ENCODE measurements at regions not wholly inside any gene's neighbourhood (a gene's known extent, or its start where the extent isn't known, plus 50 kb on each side); places are given as distances from the start of the nearest gene placed in this dataset.

- Histone ChIP-seq H3K27me3 (no peaks in the 10 kb centered on the region), H3K4me3 (peak overlapping the region in 2 of 4 donors; percentile 36 to 48), H3K36me3 (no peaks in the 10 kb centered on the region), H3K27ac (peak overlapping the region in 2 of 4 donors; percentile 30 to 61), H3K9me3 (no peaks in the 10 kb centered on the region), H3K4me1 (no peaks in the 10 kb centered on the region)
- DNase-seq: peak in 1 of 3 donors; percentile 74
- TF ChIP-seq CTCF (IDR thresholded peaks at IDR 0.05) (peak in 2 of 6 experiments; percentile 16 to 74), POLR2A (IDR thresholded peaks at IDR 0.05) (no peak)
Measured at GRCh38 chrX:131762802-131763234, 218.9 kb downstream of the OR13H1 start.

- Histone ChIP-seq H3K27ac (peak overlapping the region in 1 of 4 donors; percentile 61), H3K36me3 (no peaks in the 10 kb centered on the region), H3K9me3 (no peaks in the 10 kb centered on the region), H3K4me3 (peak overlapping the region in 2 of 4 donors; percentile 36 to 48), H3K27me3 (no peaks in the 10 kb centered on the region), H3K4me1 (no peaks in the 10 kb centered on the region)
- peak in 2 of 3 donors; percentile 83 to 94 for DNase-seq
- peak in 2 of 6 experiments; percentile 33 to 79 for TF ChIP-seq CTCF (IDR thresholded peaks at IDR 0.05)
- no peak for TF ChIP-seq POLR2A (IDR thresholded peaks at IDR 0.05)
Measured at GRCh38 chrX:131763674-131764073, 219.8 kb downstream of the OR13H1 start.

GRCh38 chrX:131764216-131764615 is 220.3 kb downstream of the OR13H1 start:
- H3K27ac ChIP-seq: peak overlapping the region in 1 of 4 donors; percentile 22
- TF ChIP-seq POLR2A (IDR thresholded peaks at IDR 0.05): no peak
- no peak for TF ChIP-seq CTCF (IDR thresholded peaks at IDR 0.05)
- no peak for DNase-seq
- no peaks in the 10 kb centered on the region for H3K4me1 ChIP-seq
- no peaks in the 10 kb centered on the region for H3K27me3 ChIP-seq
- peak overlapping the region in 2 of 4 donors; percentile 36 to 48 for H3K4me3 ChIP-seq
- H3K9me3 ChIP-seq: no peaks in the 10 kb centered on the region
- no peaks in the 10 kb centered on the region for H3K36me3 ChIP-seq

GRCh38 chrX:131778269-131779218 is 234.7 kb downstream of the OR13H1 start:
- H3K36me3 ChIP-seq: no peaks in the 10 kb centered on the region
- peak overlapping the region in 2 of 4 donors; percentile 61 to 71 for H3K27ac ChIP-seq
- no peaks in the 10 kb centered on the region for H3K9me3 ChIP-seq
- TF ChIP-seq POLR2A (IDR thresholded peaks at IDR 0.05): no peak
- TF ChIP-seq CTCF (IDR thresholded peaks at IDR 0.05): peak in 2 of 6 experiments; percentile 17 to 66
- no peaks in the 10 kb centered on the region for H3K4me1 ChIP-seq
- peak overlapping the region in 2 of 4 donors; percentile 44 to 64 for H3K4me3 ChIP-seq
- no peaks in the 10 kb centered on the region for H3K27me3 ChIP-seq
- peak in 2 of 3 donors; percentile 72 to 89 for DNase-seq

GRCh38 chrX:131779306-131779705 is 235.4 kb downstream of the OR13H1 start:
- H3K4me1 ChIP-seq: no peaks in the 10 kb centered on the region
- DNase-seq: no peak
- TF ChIP-seq POLR2A (IDR thresholded peaks at IDR 0.05) (no peak), CTCF (IDR thresholded peaks at IDR 0.05) (no peak)
- H3K4me3 ChIP-seq: peak overlapping the region in 2 of 4 donors; percentile 44 to 64
- H3K27me3 ChIP-seq: no peaks in the 10 kb centered on the region
- no peaks in the 10 kb centered on the region for H3K36me3 ChIP-seq
- H3K9me3 ChIP-seq: no peaks in the 10 kb centered on the region
- H3K27ac ChIP-seq: peak overlapping the region in 2 of 4 donors; percentile 61 to 71
